ENCODE measurements at regions not wholly inside any gene's neighbourhood (a gene's known extent, or its start where the extent isn't known, plus 50 kb on each side); places are given as distances from the start of the nearest gene placed in this dataset.

DNA sequence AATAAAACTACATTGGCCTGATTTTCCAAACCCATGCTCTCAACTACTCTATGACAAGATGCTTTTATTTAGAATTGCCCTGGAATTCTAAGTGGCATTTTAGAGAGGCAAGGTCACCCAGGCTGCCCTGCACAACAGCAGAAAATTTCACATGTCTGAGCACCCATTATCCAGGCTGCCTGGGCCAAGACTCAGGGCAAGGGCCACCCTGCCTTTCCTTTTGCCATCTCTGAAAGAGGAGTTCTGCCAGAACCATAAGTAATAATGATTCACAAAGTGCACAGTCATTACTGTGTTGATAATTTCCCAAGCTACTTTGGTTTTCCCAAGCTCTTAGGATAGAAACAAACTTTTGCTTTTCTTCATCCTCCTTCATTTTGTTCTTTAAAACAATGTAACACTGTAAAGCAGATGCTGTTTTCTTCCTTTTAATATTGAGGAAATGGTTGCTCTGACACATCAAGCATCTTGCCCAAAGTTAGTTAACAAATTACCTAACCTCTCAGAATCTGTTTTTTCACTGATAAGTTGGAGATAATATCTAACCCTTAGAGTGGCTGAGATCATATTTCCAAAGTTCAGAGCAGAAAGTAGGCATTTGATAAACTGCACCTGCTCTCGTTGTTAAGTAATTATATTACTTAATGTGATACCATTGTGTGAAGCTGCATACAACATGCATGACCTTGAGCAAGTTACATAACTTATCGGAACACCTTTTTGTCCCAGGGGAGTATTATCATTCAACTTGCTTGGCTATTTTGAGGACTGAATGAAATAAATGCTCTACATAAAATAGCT is 325.6 kb downstream of the PRELID2 start:
- H3K36me3 ChIP-seq (ENCODE audit: insufficient read depth, low read length), result no peaks in the 10 kb centered on the region
- H3K4me2 ChIP-seq (ENCODE audit: low read depth, low read length, poor library complexity, severe bottlenecking), result no peak overlapping the region
- no peaks in the 10 kb centered on the region for H3K79me2 ChIP-seq (ENCODE audit: low read length)
- 0 out of 2 replicates have a peak, but pooled peaks cover 2% of the 10 kb centered on the region for H3K9me2 ChIP-seq (replicated peaks; ENCODE audit: insufficient read depth, low read length)
- H3K4me3 ChIP-seq (ENCODE audit: low read length), result no peak overlapping the region
- no peak for DNase-seq
- H3K27me3 ChIP-seq (ENCODE audit: low read length), result no peaks in the 10 kb centered on the region
- H3K9ac ChIP-seq (ENCODE audit: low read length), result no peak overlapping the region
- H3K9me3 ChIP-seq (ENCODE audit: low read length), result no peaks in the 10 kb centered on the region
- no peaks in the 10 kb centered on the region for H4K20me1 ChIP-seq (ENCODE audit: insufficient read depth, low read depth, low read length)
- no peak overlapping the region for H3K27ac ChIP-seq (ENCODE audit: low read length)
- H3K4me1 ChIP-seq (ENCODE audit: low read length), result no peaks in the 10 kb centered on the region
- H2AFZ ChIP-seq (ENCODE audit: low read length), result no peak overlapping the region

DNA sequence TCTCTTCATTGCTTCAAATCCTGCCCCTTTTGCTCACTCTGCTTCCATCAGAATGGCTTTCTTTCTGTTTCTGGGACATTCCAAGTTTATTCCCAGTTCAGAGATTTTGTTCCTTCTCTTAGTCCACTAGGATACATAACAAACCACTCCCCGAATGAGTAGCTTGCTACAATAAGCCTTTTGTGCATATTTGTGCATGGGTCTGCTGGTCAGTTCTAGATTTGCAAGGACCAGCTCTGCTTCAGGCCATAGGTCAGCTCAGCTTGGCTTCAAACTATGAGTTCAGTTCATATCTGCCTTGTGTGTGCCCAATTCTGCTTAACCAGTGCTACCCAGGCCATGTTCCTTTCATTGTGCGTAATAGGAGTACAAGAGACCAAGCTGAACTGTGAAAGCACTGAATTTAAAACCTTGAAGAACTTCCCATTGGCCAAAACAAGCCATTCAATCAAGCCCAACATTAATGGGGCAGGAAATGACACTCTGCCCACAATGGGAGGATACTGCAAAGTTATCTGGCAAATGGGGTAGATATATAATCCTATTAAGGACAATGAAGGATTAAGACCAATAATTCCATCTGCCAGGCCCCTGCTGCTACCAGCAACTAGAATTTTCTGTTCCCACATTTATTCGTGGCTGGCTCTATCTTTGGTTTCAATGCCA is 328.8 kb downstream of the PRELID2 start:
- no peaks in the 10 kb centered on the region for H4K20me1 ChIP-seq (ENCODE audit: insufficient read depth, low read depth, low read length)

DNA sequence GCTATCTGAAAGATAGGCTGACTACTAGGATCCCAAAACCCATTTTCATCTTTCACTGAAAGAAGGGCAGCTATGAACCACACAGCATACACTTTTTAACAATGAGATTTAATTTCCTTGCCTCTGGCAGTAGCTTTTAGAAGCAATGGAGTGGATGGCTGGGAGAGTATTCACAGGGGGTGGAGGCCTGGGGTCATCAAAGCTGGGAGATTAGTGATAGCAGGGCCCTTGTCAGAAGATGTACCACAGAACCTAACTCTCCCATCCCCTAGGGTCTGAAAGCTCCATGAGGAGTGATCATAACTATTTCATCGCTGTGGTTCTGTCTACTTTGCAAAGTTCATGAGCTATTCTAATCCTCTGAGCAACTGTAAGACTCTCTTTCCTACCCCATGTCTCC is 332.2 kb downstream of the PRELID2 start:
- no peaks in the 10 kb centered on the region for H3K27me3 ChIP-seq (ENCODE audit: low read length)
- no peak overlapping the region for H3K9ac ChIP-seq (ENCODE audit: low read length)
- H3K4me1 ChIP-seq (ENCODE audit: low read length), result no peaks in the 10 kb centered on the region
- H3K27ac ChIP-seq (ENCODE audit: low read length), result no peak overlapping the region
- H3K79me2 ChIP-seq (ENCODE audit: low read length), result no peaks in the 10 kb centered on the region
- no peak overlapping the region for H3K4me3 ChIP-seq (ENCODE audit: low read length)
- H3K9me2 ChIP-seq (replicated peaks; ENCODE audit: insufficient read depth, low read length), result 0 out of 2 replicates have a peak, but pooled peaks cover 2% of the 10 kb centered on the region
- no peak overlapping the region for H2AFZ ChIP-seq (ENCODE audit: low read length)
- H3K36me3 ChIP-seq (ENCODE audit: insufficient read depth, low read length), result no peaks in the 10 kb centered on the region
- no peaks in the 10 kb centered on the region for H4K20me1 ChIP-seq (ENCODE audit: insufficient read depth, low read depth, low read length)
- H3K9me3 ChIP-seq (ENCODE audit: low read length), result no peaks in the 10 kb centered on the region
- no peak overlapping the region for H3K4me2 ChIP-seq (ENCODE audit: low read depth, low read length, poor library complexity, severe bottlenecking)
- DNase-seq, result no peak

More for the DNA sequence above, 328.8 kb downstream of the PRELID2 start:
- Histone ChIP-seq H3K9me2 (replicated peaks; ENCODE audit: insufficient read depth, low read length) (0 out of 2 replicates have a peak, but pooled peaks cover 2% of the 10 kb centered on the region), H3K4me1 (ENCODE audit: low read length) (no peaks in the 10 kb centered on the region), H3K36me3 (ENCODE audit: insufficient read depth, low read length) (no peaks in the 10 kb centered on the region), H3K79me2 (ENCODE audit: low read length) (no peaks in the 10 kb centered on the region), H3K4me3 (ENCODE audit: low read length) (no peak overlapping the region), H2AFZ (ENCODE audit: low read length) (no peak overlapping the region), H3K4me2 (ENCODE audit: low read depth, low read length, poor library complexity, severe bottlenecking) (no peak overlapping the region), H3K9me3 (ENCODE audit: low read length) (no peaks in the 10 kb centered on the region), H3K27me3 (ENCODE audit: low read length) (no peaks in the 10 kb centered on the region), H3K9ac (ENCODE audit: low read length) (no peak overlapping the region), H3K27ac (ENCODE audit: low read length) (no peak overlapping the region)
- DNase-seq, result no peak

DNA sequence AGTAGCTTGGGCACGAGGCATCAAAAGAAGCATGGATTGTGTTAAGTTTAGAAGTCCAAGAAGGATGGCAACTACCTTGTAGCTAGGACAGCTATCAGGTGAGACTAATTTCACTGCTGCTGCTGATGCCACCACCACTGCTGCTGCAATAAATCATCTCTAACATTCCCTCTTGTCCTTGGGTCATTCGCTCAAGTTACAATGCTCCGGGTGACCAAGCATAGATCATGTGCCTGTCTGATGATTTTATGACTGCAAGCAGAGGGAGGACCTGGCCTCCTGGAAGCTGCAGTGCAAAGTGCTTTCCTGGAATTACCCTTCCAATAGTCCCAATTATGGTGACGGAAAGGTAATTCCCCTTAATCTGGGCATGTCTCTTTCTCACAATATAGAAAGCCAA is 334.4 kb downstream of the PRELID2 start:
- no peak overlapping the region for H3K4me3 ChIP-seq (ENCODE audit: low read length)
- no peak overlapping the region for H3K9ac ChIP-seq (ENCODE audit: low read length)
- H4K20me1 ChIP-seq (ENCODE audit: insufficient read depth, low read depth, low read length), result no peaks in the 10 kb centered on the region
- no peak overlapping the region for H3K27ac ChIP-seq (ENCODE audit: low read length)
- no peak overlapping the region for H3K4me2 ChIP-seq (ENCODE audit: low read depth, low read length, poor library complexity, severe bottlenecking)
- no peaks in the 10 kb centered on the region for H3K36me3 ChIP-seq (ENCODE audit: insufficient read depth, low read length)
- no peaks in the 10 kb centered on the region for H3K9me3 ChIP-seq (ENCODE audit: low read length)
- no peaks in the 10 kb centered on the region for H3K27me3 ChIP-seq (ENCODE audit: low read length)
- no peaks in the 10 kb centered on the region for H3K79me2 ChIP-seq (ENCODE audit: low read length)
- no peak for DNase-seq
- H3K4me1 ChIP-seq (ENCODE audit: low read length), result no peaks in the 10 kb centered on the region
- H2AFZ ChIP-seq (ENCODE audit: low read length), result no peak overlapping the region
- no peaks in the 10 kb centered on the region for H3K9me2 ChIP-seq (replicated peaks; ENCODE audit: insufficient read depth, low read length)

DNA sequence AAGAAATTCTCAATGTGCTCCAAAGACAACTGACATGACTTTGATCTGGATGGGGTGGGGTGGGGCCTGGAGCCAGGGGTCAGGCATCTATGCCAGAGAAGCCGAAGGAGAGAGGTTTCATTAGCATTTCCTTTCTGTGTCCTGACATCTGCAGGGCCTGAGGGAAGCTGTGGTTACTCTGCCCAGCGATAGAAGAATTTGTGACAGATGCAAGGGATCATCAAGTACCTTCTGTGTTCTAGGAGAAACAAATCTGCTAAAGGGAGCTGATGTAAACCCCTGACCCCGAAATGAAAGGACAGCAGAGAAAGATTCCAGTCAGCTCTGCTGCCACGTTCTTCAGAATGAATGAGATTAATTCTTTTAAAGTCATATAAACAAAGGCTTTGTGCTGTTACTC is 335.7 kb downstream of the PRELID2 start:
- Histone ChIP-seq H3K79me2 (ENCODE audit: low read length) (no peaks in the 10 kb centered on the region), H3K4me1 (ENCODE audit: low read length) (no peaks in the 10 kb centered on the region), H3K27ac (ENCODE audit: low read length) (no peak overlapping the region), H4K20me1 (ENCODE audit: insufficient read depth, low read depth, low read length) (no peaks in the 10 kb centered on the region), H3K9me3 (ENCODE audit: low read length) (no peaks in the 10 kb centered on the region), H3K9me2 (replicated peaks; ENCODE audit: insufficient read depth, low read length) (no peaks in the 10 kb centered on the region), H3K27me3 (ENCODE audit: low read length) (no peaks in the 10 kb centered on the region), H3K4me3 (ENCODE audit: low read length) (no peak overlapping the region), H3K9ac (ENCODE audit: low read length) (no peak overlapping the region), H2AFZ (ENCODE audit: low read length) (no peak overlapping the region), H3K4me2 (ENCODE audit: low read depth, low read length, poor library complexity, severe bottlenecking) (no peak overlapping the region), H3K36me3 (ENCODE audit: insufficient read depth, low read length) (no peaks in the 10 kb centered on the region)
- DNase-seq, result no peak

DNA sequence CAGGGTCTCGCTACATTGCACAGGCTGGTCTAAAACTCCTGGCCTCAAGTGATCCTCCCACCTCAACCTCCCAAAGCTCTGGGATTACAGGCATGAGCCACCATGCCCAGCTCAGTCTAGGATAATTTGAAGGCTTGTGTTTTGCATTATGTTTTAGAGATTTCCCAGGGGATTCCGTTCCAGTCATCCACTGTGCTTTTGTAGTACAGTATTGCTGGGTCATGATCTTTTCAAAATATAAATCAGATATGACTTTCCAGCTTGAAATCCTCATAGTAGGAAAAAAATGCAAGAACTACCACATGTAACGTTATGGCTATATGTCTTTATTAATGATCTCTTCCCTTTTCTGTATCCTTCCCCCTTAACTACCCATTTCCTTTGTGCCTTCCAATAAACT is 338.1 kb downstream of the PRELID2 start:
- no peaks in the 10 kb centered on the region for H3K4me1 ChIP-seq (ENCODE audit: low read length)
- no peak overlapping the region for H3K27ac ChIP-seq (ENCODE audit: low read length)
- no peaks in the 10 kb centered on the region for H3K36me3 ChIP-seq (ENCODE audit: insufficient read depth, low read length)
- H3K27me3 ChIP-seq (ENCODE audit: low read length), result no peaks in the 10 kb centered on the region
- H3K9ac ChIP-seq (ENCODE audit: low read length), result no peak overlapping the region
- no peak overlapping the region for H3K4me3 ChIP-seq (ENCODE audit: low read length)
- no peaks in the 10 kb centered on the region for H4K20me1 ChIP-seq (ENCODE audit: insufficient read depth, low read depth, low read length)
- H3K79me2 ChIP-seq (ENCODE audit: low read length), result no peaks in the 10 kb centered on the region
- DNase-seq, result no peak
- H3K4me2 ChIP-seq (ENCODE audit: low read depth, low read length, poor library complexity, severe bottlenecking), result no peak overlapping the region
- no peak overlapping the region for H2AFZ ChIP-seq (ENCODE audit: low read length)
- H3K9me2 ChIP-seq (replicated peaks; ENCODE audit: insufficient read depth, low read length), result no peaks in the 10 kb centered on the region
- no peaks in the 10 kb centered on the region for H3K9me3 ChIP-seq (ENCODE audit: low read length)

DNA sequence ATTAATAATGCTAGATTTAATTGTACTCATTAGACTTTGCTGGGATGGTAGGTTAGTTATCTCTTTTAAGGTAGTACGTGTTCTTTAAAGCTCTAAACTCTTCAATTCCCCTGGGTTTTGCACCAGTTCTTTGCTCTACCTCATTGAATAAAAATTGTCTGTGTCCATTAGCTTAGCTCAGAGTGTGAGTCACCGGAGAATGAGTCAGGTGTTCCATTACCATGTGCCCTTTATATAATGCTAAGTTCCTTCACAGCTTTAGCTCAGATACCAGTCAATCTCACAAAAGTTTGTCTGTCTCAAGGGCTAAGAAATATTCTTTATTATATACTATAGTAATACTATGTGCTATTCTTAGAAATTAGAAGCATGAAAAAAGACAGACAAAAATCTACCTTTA is 339.4 kb downstream of the PRELID2 start:
- Histone ChIP-seq H3K9ac (ENCODE audit: low read length) (no peak overlapping the region), H3K27me3 (ENCODE audit: low read length) (no peaks in the 10 kb centered on the region), H4K20me1 (ENCODE audit: insufficient read depth, low read depth, low read length) (no peaks in the 10 kb centered on the region), H3K4me3 (ENCODE audit: low read length) (no peak overlapping the region), H3K36me3 (ENCODE audit: insufficient read depth, low read length) (no peaks in the 10 kb centered on the region), H3K27ac (ENCODE audit: low read length) (no peak overlapping the region), H3K9me2 (replicated peaks; ENCODE audit: insufficient read depth, low read length) (no peaks in the 10 kb centered on the region), H3K4me2 (ENCODE audit: low read depth, low read length, poor library complexity, severe bottlenecking) (no peak overlapping the region), H2AFZ (ENCODE audit: low read length) (no peak overlapping the region), H3K4me1 (ENCODE audit: low read length) (no peaks in the 10 kb centered on the region), H3K9me3 (ENCODE audit: low read length) (no peaks in the 10 kb centered on the region), H3K79me2 (ENCODE audit: low read length) (no peaks in the 10 kb centered on the region)
- no peak for DNase-seq

DNA sequence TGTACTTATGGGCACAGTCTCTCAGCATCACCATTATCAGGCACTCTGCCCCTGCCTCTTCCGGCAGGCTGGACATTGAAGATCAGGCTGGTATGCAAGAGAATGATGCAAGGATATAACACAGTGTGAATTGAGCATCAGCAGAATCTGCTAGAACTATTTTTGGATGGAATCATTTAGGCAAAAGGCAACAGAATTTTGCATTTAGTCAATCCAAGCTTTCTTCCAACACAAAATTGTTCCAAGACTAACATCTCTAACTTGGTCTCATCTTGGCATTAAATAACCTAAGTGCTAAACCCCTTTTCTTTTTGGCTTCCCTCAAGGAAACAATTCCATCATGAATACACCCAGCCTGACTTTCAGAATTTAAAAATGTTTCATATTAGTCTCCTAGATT is 339.9 kb downstream of the PRELID2 start:
- Histone ChIP-seq H3K4me1 (ENCODE audit: low read length) (no peaks in the 10 kb centered on the region), H3K79me2 (ENCODE audit: low read length) (no peaks in the 10 kb centered on the region), H3K27ac (ENCODE audit: low read length) (no peak overlapping the region), H3K36me3 (ENCODE audit: insufficient read depth, low read length) (no peaks in the 10 kb centered on the region), H2AFZ (ENCODE audit: low read length) (no peak overlapping the region), H3K4me3 (ENCODE audit: low read length) (no peak overlapping the region), H4K20me1 (ENCODE audit: insufficient read depth, low read depth, low read length) (no peaks in the 10 kb centered on the region), H3K4me2 (ENCODE audit: low read depth, low read length, poor library complexity, severe bottlenecking) (no peak overlapping the region), H3K27me3 (ENCODE audit: low read length) (no peaks in the 10 kb centered on the region), H3K9me2 (replicated peaks; ENCODE audit: insufficient read depth, low read length) (no peaks in the 10 kb centered on the region), H3K9ac (ENCODE audit: low read length) (no peak overlapping the region), H3K9me3 (ENCODE audit: low read length) (no peaks in the 10 kb centered on the region)
- DNase-seq, result no peak
